ENCODE measurements at regions not wholly inside any gene's neighbourhood (a gene's known extent, or its start where the extent isn't known, plus 50 kb on each side); places are given as distances from the start of the nearest gene placed in this dataset.

DNA sequence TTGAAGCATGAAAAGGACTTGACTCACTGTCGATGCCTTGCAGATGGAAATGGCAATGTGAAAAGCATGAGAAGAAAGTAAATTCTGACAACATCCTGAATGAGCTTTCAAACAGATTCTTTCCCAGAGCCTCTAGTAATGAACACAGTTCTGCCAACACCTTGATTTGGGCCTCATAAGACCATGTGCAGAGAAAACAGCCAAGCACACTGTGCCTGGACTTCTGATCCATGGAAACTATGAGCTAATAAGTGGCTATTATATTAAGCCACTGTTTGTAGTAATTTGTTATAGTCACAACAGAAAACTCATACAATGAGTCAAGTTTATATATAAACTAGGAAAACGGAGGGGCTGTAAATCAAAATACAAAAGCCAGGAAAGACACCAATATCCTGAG, 477.3 kb downstream of the MBD2 start:
- no peak for DNase-seq

- no peak for DNase-seq
Observed at GRCh38 chr18:53745986-53746385, 478.5 kb downstream of the MBD2 start.

GRCh38 chr18:53745224-53745967, 479.1 kb downstream of the MBD2 start:
- DNase-seq: no peak

- no peak for DNase-seq
Observed at GRCh38 chr18:53739700-53740099, 484.8 kb downstream of the MBD2 start.

DNA sequence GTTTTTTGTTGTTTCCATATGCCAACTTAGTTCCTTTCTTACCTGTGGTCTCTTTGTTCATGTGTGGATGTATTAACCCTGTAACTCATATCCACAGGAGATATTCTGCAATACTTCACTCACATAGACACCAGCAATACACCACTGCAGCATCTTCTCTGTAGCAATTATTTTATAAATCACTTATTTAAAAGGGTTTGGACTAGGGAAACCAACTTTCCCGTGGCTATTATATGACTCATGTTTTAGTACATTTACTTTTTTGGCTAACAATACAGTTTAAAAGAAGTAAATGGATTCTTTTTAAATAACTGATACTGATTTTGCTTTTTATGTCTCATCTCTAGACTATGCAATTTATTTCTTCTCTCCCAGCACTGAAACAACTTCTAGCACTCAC, 488.9 kb downstream of the MBD2 start:
- no peak for DNase-seq

GRCh38 chr18:53715243-53715853, 509.1 kb downstream of the MBD2 start:
- DNase-seq: no peak

DNA sequence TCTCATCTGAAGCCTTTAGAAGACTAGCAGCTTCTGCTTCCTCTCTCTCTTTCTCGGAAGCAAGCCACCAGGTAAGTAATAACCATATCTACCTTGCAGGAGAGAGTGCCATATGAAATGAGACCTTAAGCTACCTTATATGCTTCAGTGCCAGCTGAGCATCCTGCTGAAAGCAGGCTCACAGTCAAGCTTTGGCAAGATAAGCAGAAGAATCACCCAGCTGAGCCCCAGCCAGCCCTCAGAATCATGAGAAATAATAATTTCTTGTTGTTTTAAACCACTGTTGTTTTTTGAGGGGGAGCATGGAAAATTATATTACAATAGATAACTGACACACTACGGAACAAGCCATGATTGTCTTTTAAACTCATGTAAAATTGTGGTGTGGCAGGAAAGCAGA, 514.4 kb downstream of the MBD2 start:
- DNase-seq: no peak

DNA sequence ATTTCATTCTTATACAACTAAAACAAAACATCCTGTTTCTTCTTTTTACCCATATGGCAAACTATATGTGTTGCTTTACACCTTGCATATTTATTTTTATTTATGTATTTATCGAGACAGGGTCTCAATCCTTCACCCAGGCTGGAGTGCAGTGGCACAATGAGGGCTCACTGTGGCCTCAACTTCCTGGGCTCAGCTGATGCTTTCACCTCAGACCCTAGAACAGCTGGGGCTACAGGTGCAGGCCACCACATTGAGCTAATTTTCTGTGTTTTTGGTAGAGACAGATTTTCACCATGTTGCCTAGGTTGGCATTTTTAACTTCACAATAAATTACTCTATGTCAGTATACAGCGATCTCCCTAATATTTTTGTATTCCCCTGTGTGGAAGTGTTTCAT, 522.0 kb downstream of the MBD2 start:
- no peak for DNase-seq

- no peak for DNase-seq
Observed at GRCh38 chr18:53701697-53702096, 522.8 kb downstream of the MBD2 start.

DNA sequence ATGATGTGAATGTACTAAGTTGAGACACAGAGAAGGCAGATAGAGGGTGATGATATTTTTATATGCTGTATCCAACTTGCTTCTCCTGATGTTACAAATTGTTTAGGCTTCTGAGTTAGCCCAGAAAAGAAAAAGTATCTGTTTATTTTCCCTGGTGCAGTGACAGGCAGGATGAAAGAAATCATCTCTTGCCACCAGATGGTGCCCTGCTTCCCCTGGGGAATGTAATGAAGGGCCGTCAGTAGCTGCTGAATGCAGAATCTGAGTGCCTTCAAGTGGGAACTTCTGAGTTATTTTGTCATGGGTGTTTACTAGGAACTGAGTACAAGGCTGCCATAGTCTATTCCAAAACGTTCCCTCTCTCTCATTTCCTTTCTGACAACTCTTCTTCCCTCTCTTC, 525.6 kb downstream of the MBD2 start:
- DNase-seq: peak; percentile 2

GRCh38 chr18:53689886-53690285, 534.6 kb downstream of the MBD2 start:
- no peak for DNase-seq

DNA sequence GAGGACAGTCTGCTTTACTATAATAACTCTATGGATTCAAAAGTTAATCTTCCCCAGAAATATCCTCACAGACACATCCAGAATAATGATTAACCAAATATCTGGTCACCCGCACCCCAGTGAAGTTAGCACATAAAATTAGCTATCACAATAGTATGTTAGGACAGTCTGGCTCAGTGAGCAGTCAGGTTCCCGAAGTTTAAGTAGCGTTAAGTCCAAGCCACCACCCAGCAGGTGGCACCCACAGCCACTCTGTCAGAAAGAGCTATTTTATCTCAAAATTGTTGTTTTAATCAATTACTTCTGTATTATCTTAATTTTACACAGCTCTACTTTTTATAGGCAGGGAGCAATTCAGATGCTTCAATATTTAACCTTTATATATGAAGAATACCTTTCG, 537.5 kb downstream of the MBD2 start:
- no peak for DNase-seq

GRCh38 chr18:53682796-53683195, 541.7 kb downstream of the MBD2 start:
- no peak for DNase-seq

DNA sequence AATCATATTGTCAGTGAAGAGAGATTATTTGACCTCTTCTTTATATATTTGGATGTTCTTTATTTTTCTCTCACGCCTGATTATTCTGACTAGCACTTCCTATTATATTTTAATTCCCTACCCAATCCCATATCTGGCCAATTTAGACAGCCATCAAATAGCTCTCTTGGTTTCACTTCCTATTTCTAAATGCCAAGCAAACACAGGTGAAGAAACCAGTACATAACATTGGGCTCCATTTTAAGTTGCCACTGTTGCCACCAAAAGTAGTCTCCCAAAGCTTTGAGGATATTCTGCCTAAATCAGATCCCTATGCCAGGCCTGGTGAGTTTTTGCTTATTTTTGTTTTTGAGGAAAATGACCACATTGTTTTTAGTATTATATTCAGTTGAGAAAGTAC, 547.0 kb downstream of the MBD2 start:
- DNase-seq: no peak

GRCh38 chr18:53665701-53666100, 558.8 kb downstream of the MBD2 start:
- DNase-seq: no peak

- DNase-seq: no peak
Observed at GRCh38 chr18:53664575-53664974, 559.9 kb downstream of the MBD2 start.

DNA sequence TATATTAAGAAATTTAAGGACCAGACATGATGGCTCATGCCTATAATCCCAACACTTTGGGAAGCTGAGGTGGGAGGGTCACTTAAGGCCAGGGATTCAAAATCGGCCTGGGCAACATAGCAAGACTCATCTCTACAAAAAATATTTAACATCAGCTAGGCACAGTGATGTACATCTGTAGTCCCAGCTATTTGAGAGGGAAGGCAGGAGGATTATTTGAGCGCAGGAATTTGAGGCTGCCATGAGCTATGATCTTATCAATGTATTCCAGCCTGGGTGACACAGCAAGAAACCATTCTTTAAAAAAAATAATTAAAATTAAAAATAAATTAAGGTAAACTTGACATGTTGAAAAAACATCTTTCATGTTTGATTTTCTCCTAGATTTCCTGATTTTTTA, 564.2 kb downstream of the MBD2 start:
- no peak for DNase-seq

- no peak for DNase-seq
Observed at GRCh38 chr18:53657257-53657656, 567.2 kb downstream of the MBD2 start.

- DNase-seq: no peak
Observed at GRCh38 chr18:53649621-53650020, 574.8 kb downstream of the MBD2 start.

DNA sequence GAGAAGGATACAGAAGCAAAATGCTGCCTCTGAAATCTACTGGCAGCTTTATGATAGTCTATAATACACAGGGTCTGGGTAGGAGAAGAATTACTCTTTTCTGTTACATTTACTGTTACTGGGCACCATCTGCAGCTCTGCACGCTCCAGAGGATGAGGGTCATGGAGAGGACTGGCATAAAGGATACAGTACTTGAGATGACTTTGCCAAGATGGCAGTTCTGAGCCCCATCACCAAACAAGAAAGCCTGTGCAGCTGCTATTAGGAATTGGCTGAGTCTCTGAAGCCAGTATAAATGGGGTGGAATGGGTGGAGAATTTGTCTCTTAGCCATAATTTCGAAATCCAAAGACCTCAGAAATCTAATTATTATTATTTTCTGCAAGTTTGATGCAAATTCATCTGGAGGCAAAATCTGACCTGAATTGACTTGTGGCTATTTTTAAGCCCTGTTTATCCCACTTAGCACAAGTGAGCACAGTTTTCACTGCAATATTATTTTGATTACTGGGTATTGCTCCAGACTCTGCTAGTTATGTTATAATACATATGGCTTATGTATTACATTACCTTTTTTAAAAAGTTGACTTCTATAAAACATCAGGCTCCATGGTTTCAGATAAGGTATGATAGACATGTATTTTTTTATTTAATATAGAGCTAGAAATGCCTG, 579.5 kb downstream of the MBD2 start:
- no peak for DNase-seq

- no peak for DNase-seq
Observed at GRCh38 chr18:53639687-53640086, 584.8 kb downstream of the MBD2 start.

DNA sequence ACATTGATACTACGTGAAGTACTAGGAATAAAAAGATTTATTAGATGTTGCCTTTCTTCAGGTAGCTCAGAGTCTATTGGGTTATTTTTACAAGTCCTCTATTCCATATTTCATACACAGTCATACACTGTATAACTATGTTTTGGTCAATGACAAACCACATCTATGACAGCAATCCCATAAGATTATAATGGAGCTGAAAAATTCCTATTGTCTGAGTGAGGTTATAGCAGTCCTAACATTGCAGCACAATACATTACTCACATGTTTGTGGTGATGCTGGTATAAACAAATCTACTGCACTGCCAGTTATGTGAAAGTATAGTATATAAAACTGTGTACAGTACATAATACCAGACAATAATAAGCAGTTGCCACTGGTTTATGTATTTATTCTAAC, 595.1 kb downstream of the MBD2 start:
- DNase-seq: no peak

- no peak for DNase-seq
Observed at GRCh38 chr18:53625997-53626599, 598.4 kb downstream of the MBD2 start.

- DNase-seq: no peak
Observed at GRCh38 chr18:53610957-53611356, 613.5 kb downstream of the MBD2 start.

Measured in activated CD4-positive, alpha-beta T cell treated with anti-CD3 and anti-CD28 coated beads for 48 hours (primary cell).